Endothelial cell of umbilical vein (primary cell): ENCODE measurements at regions not wholly inside any gene's neighbourhood (a gene's known extent, or its start where the extent isn't known, plus 50 kb on each side); places are given as distances from the start of the nearest gene placed in this dataset.

Experiments
- BruUV-seq: library from RNA; stranded (reverse); fragments of 400-500 nt; replicated peaks from 2 replicates; lab custom pipeline; 2021; lab: Mats Ljungman, UMichigan
- CTCF ChIA-PET: fragments of 300-600, 350-600 bp; sonication (Branson Sonifier 250); formaldehyde crosslinking; loops from one replicate; lab custom pipeline; 2021; ENCODE audit warnings: antibody characterized with exemption, inconsistent platforms; lab: Charles Lee
- POLR2A ChIA-PET: fragments of 300-600, 350-600 bp; sonication (Branson Sonifier 250); formaldehyde crosslinking; loops from one replicate; lab custom pipeline; 2021; ENCODE audit warnings: antibody characterized with exemption, inconsistent platforms; lab: Charles Lee
- DNase-seq: peaks from one replicate; pipeline ENCODE4 v3.0.0-alpha.2; 2011; ENCODE audit warnings: low read depth, low spot score
- FAIRE-seq: peaks from 2 replicates; lab custom pipeline; 2011; peaks lifted over from hg19 to GRCh38; lab: Jason Lieb, UNC
- H2AFZ ChIP-seq: 2 replicates; pipeline ENCODE4 v1.6.0; 2012; ENCODE audit warnings: low read depth, low read length, control low read depth, inconsistent platforms
- H3K27ac ChIP-seq: 2 replicates; pipeline ENCODE4 v1.5.1; 2011; ENCODE audit warnings: low read depth, mild to moderate bottlenecking, control low read depth, low read length, moderate library complexity; ENCODE audit not compliant: insufficient read depth
- H3K27me3 ChIP-seq, 2 experiments: 2 replicates each; pipeline versions ENCODE4 v1.6.0 to v1.6.1; 2011; ENCODE audit warnings: low read length in 2 of 2, mixed read lengths in 1 of 2; ENCODE audit not compliant: control insufficient read depth in 2 of 2, insufficient read depth in 2 of 2
- H3K36me3 ChIP-seq, 2 experiments: 2 replicates in 1 of 2; 3 replicates in 1 of 2; pipeline ENCODE4 v1.5.1; 2011; ENCODE audit warnings: low read length in 2 of 2, mild to moderate bottlenecking in 1 of 2, moderate library complexity in 1 of 2; ENCODE audit not compliant: control insufficient read depth in 2 of 2, insufficient read depth in 2 of 2; ENCODE audit errors: extremely low read depth in 1 of 2
- H3K4me1 ChIP-seq: 3 replicates; pipeline ENCODE4 v1.5.1; 2011; ENCODE audit warnings: mild to moderate bottlenecking, low read length; ENCODE audit not compliant: control insufficient read depth, insufficient read depth; ENCODE audit errors: extremely low read depth
- H3K4me2 ChIP-seq: 2 replicates; pipeline ENCODE4 v1.6.1; 2011; ENCODE audit warnings: low read length, control low read depth, mixed read lengths; ENCODE audit not compliant: insufficient read depth
- H3K4me3 ChIP-seq, 3 experiments: fragments of 200-600 bp in 1 of 3; sonication (generic), shearing (Covaris generic) in 1 of 3; replicated peaks in 1 of 3; 2 replicates each; pipeline ENCODE4 v1.5.1; 2011 to 2016; ENCODE audit warnings: control low read depth in 3 of 3, low read length in 3 of 3, mild to moderate bottlenecking in 2 of 3, inconsistent platforms in 1 of 3, low read depth in 1 of 3, moderate library complexity in 1 of 3; ENCODE audit not compliant: insufficient read depth in 1 of 3
- H3K79me2 ChIP-seq: 2 replicates; pipeline ENCODE4 v1.6.0; 2012; ENCODE audit warnings: low read length, inconsistent platforms; ENCODE audit not compliant: control insufficient read depth, insufficient read depth
- H3K9ac ChIP-seq: replicated peaks from 2 replicates; pipeline ENCODE3; 2011; ENCODE audit warnings: low read length, control low read depth; ENCODE audit not compliant: insufficient read depth; ENCODE audit errors: extremely low read depth
- H3K9me1 ChIP-seq: replicated peaks from 3 replicates; pipeline ENCODE4 v1.6.0; 2011; ENCODE audit warnings: mild to moderate bottlenecking, low read length; ENCODE audit not compliant: control insufficient read depth, insufficient read depth; ENCODE audit errors: extremely low read depth
- H3K9me3 ChIP-seq: replicated peaks from 2 replicates; pipeline ENCODE4 v1.5.1; 2012; ENCODE audit warnings: low read length, inconsistent platforms; ENCODE audit not compliant: control insufficient read depth, insufficient read depth
- H4K20me1 ChIP-seq: replicated peaks from 2 replicates; pipeline ENCODE3; 2011; ENCODE audit warnings: mild to moderate bottlenecking, low read length; ENCODE audit not compliant: control insufficient read depth, insufficient read depth; ENCODE audit errors: extremely low read depth
- CTCF ChIP-seq, 2 donors: IDR thresholded peaks; 1 replicate in 1 of 2; 2 replicates in 1 of 2; pipeline ENCODE4 v1.5.1; 2011; ENCODE audit warnings: low read length in 2 of 2, mild to moderate bottlenecking in 2 of 2, moderate library complexity in 2 of 2, control low read depth in 1 of 2, inconsistent platforms in 1 of 2, low read depth in 1 of 2; ENCODE audit not compliant: insufficient read depth in 1 of 2; ENCODE audit errors: extremely low read depth in 1 of 2
- EZH2 ChIP-seq: IDR thresholded peaks from 2 replicates; pipeline ENCODE4 v1.6.1; 2012; ENCODE audit warnings: borderline replicate concordance, low read depth, mild to moderate bottlenecking, moderate library complexity, low read length, inconsistent platforms; ENCODE audit not compliant: severe bottlenecking
- FOS ChIP-seq: IDR thresholded peaks from 2 replicates; pipeline ENCODE4 v1.6.1; 2011; ENCODE audit warnings: mild to moderate bottlenecking, low read length, moderate library complexity, borderline replicate concordance; ENCODE audit not compliant: insufficient read depth
- GATA2 ChIP-seq: IDR thresholded peaks from 2 replicates; pipeline ENCODE4 v1.7.0; 2011; ENCODE audit warnings: low read depth, mild to moderate bottlenecking, moderate library complexity, mixed read lengths, low read length; ENCODE audit not compliant: insufficient read length, insufficient read depth
- JUN ChIP-seq: IDR thresholded peaks from 2 replicates; pipeline ENCODE4 v1.6.1; 2011; ENCODE audit warnings: borderline replicate concordance, low read depth; ENCODE audit not compliant: insufficient read length, insufficient read depth
- MYC ChIP-seq: IDR thresholded peaks from one replicate; pipeline ENCODE4 v1.6.1; 2011; ENCODE audit warnings: mild to moderate bottlenecking, low read depth, low read length
- POLR2A ChIP-seq: IDR thresholded peaks from 2 replicates; pipeline ENCODE4 v1.6.1; 2012; ENCODE audit warnings: low read depth, mild to moderate bottlenecking, control low read depth, low read length
- POLR2AphosphoS5 ChIP-seq: IDR thresholded peaks from 2 replicates; pipeline ENCODE4 v1.6.1; 2012; ENCODE audit warnings: low read depth, mild to moderate bottlenecking, control low read depth, low read length, moderate library complexity; ENCODE audit not compliant: insufficient read depth
- dilution Hi-C: fragments of 300-500 bp; cut with MboI; formaldehyde crosslinking; loops from one replicate; pipeline ENCODE4 v1.15.0; 2019; ENCODE audit warnings: low sequenced_read_pairs; ENCODE audit not compliant: extremely low pct_ligation_motif_present
- intact Hi-C: fragments of 100-400 bp; cut with micrococcal nuclease; formaldehyde crosslinking; loops from one replicate; pipeline ENCODE4 v1.10.0; 2022
- TF ChIP-seq, protein P1 (sequence below): IDR thresholded peaks from 2 replicates; pipeline ENCODE4 v1.6.1; 2011; ENCODE audit not compliant: insufficient read depth, insufficient read length

- no peak overlapping the region for H3K4me3 ChIP-seq
- H2AFZ ChIP-seq, result no peak overlapping the region
- no TSS peak for BruUV-seq
- H3K36me3 ChIP-seq, result no peaks in the 10 kb centered on the region
- H4K20me1 ChIP-seq, result no peaks in the 10 kb centered on the region
- no peaks in the 10 kb centered on the region for H3K4me1 ChIP-seq
- FAIRE-seq, result no peak
- TF ChIP-seq FOS, result no peak
- TF ChIP-seq CTCF (IDR thresholded peaks at IDR 0.05; ENCODE audit: extremely low read depth in 1 of 2, insufficient read depth in 1 of 2, low read depth in 1 of 2, low read length in 2 of 2), result no peak
- no peak for TF ChIP-seq GATA2
- TF ChIP-seq POLR2AphosphoS5, result no peak
- TF ChIP-seq POLR2A, result no peak
- TF ChIP-seq JUN, result no peak
- TF ChIP-seq MYC, result no peak
- TF ChIP-seq, protein P1, sequence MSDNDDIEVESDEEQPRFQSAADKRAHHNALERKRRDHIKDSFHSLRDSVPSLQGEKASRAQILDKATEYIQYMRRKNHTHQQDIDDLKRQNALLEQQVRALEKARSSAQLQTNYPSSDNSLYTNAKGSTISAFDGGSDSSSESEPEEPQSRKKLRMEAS, result no peak
- no peak for TF ChIP-seq EZH2
- ChIA-PET POLR2A (no interaction called here), CTCF (no interaction called here)
- no peak overlapping the region for H3K4me2 ChIP-seq
- dilution Hi-C loops (no loop called here), intact Hi-C loops (no loop called here)
- H3K79me2 ChIP-seq, result no peaks in the 10 kb centered on the region
- no peaks in the 10 kb centered on the region for H3K27me3 ChIP-seq
- no peaks in the 10 kb centered on the region for H3K9me3 ChIP-seq
- H3K9ac ChIP-seq, result no peak overlapping the region
- H3K9me1 ChIP-seq, result no peaks in the 10 kb centered on the region
- no peak overlapping the region for H3K27ac ChIP-seq
- DNase-seq, result no peak
These were observed 235.3 kb downstream of the CTTN start for GRCh38 chr11:70633610-70634009.
